ENCODE measurements at regions not wholly inside any gene's neighbourhood (a gene's known extent, or its start where the extent isn't known, plus 50 kb on each side); places are given as distances from the start of the nearest gene placed in this dataset.

- no peak for DNase-seq (ENCODE audit: low read depth)
Measured at GRCh38 chr1:165025805-165026204, 330.7 kb downstream of the LMX1A start.

GRCh38 chr1:165014753-165015152, 341.8 kb downstream of the LMX1A start:
- DNase-seq (ENCODE audit: low read depth) = no peak

- DNase-seq (ENCODE audit: low read depth) = no peak
Measured at GRCh38 chr1:165011991-165012531, 344.5 kb downstream of the LMX1A start.

GRCh38 chr1:165011186-165011585, 345.3 kb downstream of the LMX1A start:
- DNase-seq (ENCODE audit: low read depth) = no peak

GRCh38 chr1:165010418-165011070, 346.0 kb downstream of the LMX1A start:
- no peak for DNase-seq (ENCODE audit: low read depth)

GRCh38 chr1:165006831-165007230, 349.7 kb downstream of the LMX1A start:
- DNase-seq (ENCODE audit: low read depth) = no peak

GRCh38 chr1:164999146-164999545, 357.4 kb downstream of the LMX1A start:
- no peak for DNase-seq (ENCODE audit: low read depth)

GRCh38 chr1:164991763-164992314, 364.7 kb downstream of the LMX1A start:
- no peak for DNase-seq (ENCODE audit: low read depth)

GRCh38 chr1:164983023-164983650, 373.4 kb downstream of the LMX1A start:
- DNase-seq (ENCODE audit: low read depth) = no peak

- DNase-seq (ENCODE audit: low read depth) = no peak
Measured at GRCh38 chr1:164982545-164982944, 374.0 kb downstream of the LMX1A start.

GRCh38 chr1:164977561-164977960, 379.0 kb downstream of the LMX1A start:
- no peak for DNase-seq (ENCODE audit: low read depth)

- DNase-seq (ENCODE audit: low read depth) = no peak
Measured at GRCh38 chr1:164971921-164972415, 384.5 kb downstream of the LMX1A start.

- DNase-seq (ENCODE audit: low read depth) = no peak
Measured at GRCh38 chr1:164971391-164971790, 385.1 kb downstream of the LMX1A start.

GRCh38 chr1:164969253-164969652, 387.3 kb downstream of the LMX1A start:
- DNase-seq (ENCODE audit: low read depth) = no peak

- no peak for DNase-seq (ENCODE audit: low read depth)
Measured at GRCh38 chr1:164967300-164967699, 389.2 kb downstream of the LMX1A start.

- DNase-seq (ENCODE audit: low read depth) = no peak
Measured at GRCh38 chr1:164961715-164962114, 394.8 kb downstream of the LMX1A start.

- no peak for DNase-seq (ENCODE audit: low read depth)
Measured at GRCh38 chr1:164958982-164959768, 397.3 kb downstream of the LMX1A start.

GRCh38 chr1:164953815-164954214, 394.8 kb downstream of the PBX1 start:
- DNase-seq (ENCODE audit: low read depth) = no peak

GRCh38 chr1:164953098-164953497, 394.1 kb downstream of the PBX1 start:
- DNase-seq (ENCODE audit: low read depth) = no peak

- DNase-seq (ENCODE audit: low read depth) = no peak
Measured at GRCh38 chr1:164951508-164951907, 392.5 kb downstream of the PBX1 start.

- DNase-seq (ENCODE audit: low read depth) = no peak
Measured at GRCh38 chr1:164950541-164950986, 391.6 kb downstream of the PBX1 start.

GRCh38 chr1:164949771-164950471, 390.9 kb downstream of the PBX1 start:
- no peak for DNase-seq (ENCODE audit: low read depth)
